T-helper 2 cell treated with Interferon-gamma antibody and Interleukin-4, amounts not matched to agents 100 ng/mL and 5 ng/mL, for 36 hours (primary cell): ENCODE measurements at regions not wholly inside any gene's neighbourhood (a gene's known extent, or its start where the extent isn't known, plus 50 kb on each side); places are given as distances from the start of the nearest gene placed in this dataset.
"Not testable (repeated sequence)": the region's sequence is repeated elsewhere in the genome, so short reads cannot be mapped to it uniquely, and the experiment has no call there.

Experiments
- intact Hi-C: fragments of 100-400 bp; cut with micrococcal nuclease; formaldehyde crosslinking; loops from one replicate; pipeline ENCODE4 v1.15.1; 2023

GRCh38 chrX:45622042-45622423 is 421.4 kb upstream of the DIPK2B start:
- intact Hi-C loops = no loop called here

- intact Hi-C loops = no loop called here
Observed at GRCh38 chrX:45621376-45622041, 420.8 kb upstream of the DIPK2B start.

DNA sequence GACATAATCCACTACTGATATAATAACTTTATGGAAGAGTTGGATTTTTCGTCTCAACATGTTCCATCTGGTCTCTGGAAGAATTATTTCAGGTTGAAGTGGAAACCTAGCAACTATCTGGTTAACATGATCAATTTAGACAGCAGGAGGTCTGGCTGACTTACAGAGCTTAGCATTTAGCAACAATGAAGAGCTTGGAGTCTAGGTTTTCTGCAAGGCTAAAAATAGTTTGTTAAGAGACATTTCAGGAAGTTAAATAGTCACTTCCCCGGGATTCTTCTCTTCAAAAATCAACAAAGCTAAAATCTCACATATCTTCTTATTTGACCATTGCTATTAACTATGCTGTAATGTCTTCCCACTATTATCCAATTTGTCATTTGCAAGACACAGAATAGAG is 418.6 kb upstream of the DIPK2B start:
- intact Hi-C loops = no loop called here

- intact Hi-C loops = not testable (repeated sequence)
Observed at GRCh38 chrX:45615591-45615990, 414.9 kb upstream of the DIPK2B start.

DNA sequence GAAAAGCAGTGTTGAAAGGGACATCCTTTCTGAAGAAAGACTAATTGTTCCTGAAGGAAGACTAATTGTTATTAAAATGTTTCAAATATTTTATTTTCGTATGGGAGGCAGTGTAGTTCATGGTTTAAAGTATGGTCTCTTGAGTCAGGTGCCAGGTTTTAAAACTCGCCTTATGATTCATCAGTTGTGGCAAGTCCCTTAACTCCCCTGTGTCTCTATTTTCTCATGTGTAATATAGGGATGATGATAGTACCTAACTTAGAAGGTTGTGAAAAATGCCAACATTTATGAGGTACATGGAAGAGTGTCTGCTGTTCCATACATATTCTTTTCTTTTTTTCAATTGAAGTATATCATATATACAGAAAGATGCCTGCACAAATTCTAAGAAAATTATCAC is 414.2 kb upstream of the DIPK2B start:
- intact Hi-C loops = no loop called here

DNA sequence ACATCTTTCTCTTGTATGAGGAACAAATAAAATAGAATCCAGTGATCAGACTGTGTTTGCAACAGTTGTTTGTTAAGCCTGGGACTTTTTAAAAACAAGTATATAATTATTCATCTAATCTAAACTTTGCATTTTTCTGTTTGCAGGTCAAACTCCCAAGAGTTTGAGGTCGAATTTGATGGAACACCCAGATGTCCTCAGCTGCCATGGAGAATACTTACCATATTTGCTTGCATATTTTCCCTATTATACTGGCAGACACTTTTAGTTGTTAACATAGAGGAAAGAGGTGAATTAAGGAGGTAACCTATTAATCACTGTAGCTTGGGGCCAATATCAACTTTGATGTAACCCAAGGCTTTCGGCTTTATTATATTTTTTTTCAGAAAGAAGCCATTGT is 401.5 kb upstream of the DIPK2B start:
- intact Hi-C loops = no loop called here

DNA sequence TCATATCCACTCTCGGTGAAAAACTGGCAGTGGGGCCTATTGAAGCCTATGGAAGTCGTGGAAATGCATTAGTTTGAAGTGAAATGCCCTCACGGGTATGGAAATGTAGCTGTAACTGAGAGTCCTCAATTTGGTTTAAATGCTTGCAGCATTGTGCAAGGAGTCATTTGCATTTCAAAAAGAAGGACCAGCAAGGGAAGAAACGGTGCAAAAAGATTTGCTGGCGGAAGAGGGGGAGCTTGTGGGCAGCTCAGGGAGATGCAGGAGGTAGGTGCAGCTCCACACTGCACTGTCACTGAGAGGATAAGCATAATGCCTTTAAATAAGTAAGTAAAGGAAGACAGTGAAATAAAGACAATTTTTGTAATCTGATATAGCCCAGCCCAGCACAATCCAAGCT is 400.4 kb upstream of the DIPK2B start:
- intact Hi-C loops = no loop called here

DNA sequence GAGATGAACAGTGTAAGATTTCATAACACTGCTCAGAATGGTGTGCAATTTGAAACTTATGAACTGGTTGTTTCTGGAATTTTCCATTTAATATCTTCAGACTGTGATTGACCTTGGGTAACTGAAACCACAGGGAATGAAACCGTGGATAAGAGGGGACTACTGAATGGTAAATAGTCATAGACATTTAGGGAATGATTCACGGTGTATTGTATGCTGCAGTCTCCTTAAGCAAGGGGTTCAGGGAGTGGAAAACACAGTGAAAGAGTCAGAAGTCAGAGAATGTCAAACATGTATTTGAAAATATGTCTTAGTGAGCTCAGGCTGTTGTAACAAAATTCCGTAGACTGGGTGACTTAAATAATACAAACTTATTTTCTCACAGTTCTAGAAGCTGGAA is 398.2 kb upstream of the DIPK2B start:
- intact Hi-C loops = no loop called here

- intact Hi-C loops = no loop called here
Observed at GRCh38 chrX:45596188-45596808, 395.6 kb upstream of the DIPK2B start.

- intact Hi-C loops = no loop called here
Observed at GRCh38 chrX:45592101-45592500, 391.4 kb upstream of the DIPK2B start.

DNA sequence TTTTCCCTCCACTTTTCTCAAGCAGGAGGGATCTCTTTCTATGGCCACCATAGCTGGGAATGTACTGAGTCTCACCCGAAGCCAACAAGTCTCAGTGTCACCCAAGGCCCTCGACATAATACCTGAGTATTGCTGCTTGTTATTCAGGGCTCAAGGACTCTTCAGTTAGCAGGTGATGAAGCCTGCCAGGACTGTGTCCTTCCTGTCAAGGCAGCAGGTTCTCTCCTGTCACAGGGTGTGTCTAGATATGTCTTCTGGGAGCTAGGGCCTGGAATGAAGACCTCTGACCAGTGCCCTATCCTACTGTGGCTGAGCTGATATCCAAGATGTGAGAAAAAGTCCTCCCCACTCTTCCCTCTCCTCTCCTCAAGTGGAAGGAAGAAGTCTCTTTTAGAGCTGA is 391.0 kb upstream of the DIPK2B start:
- intact Hi-C loops = no loop called here

GRCh38 chrX:45584717-45585116 is 384.0 kb upstream of the DIPK2B start:
- intact Hi-C loops = no loop called here

GRCh38 chrX:45577361-45577760 is 376.7 kb upstream of the DIPK2B start:
- intact Hi-C loops = no loop called here

GRCh38 chrX:45571453-45571852 is 370.8 kb upstream of the DIPK2B start:
- intact Hi-C loops = no loop called here

DNA sequence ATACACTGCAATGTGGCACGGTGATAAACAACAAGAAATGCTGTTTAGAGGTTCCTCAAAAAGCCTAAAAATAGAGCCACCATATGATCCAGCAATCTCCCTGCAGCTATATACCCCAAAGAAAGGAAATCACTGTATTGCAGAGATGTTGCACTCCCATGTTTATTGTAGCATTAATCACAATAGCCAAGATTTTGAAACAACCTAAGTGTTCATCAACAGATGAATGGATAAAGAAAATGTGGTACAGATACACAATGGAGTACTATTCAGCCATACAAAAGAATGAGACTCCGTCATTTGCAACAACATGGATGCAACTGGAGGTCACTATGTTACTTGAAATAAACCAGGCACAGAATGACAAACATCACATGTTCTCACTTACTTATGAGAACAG is 365.8 kb upstream of the DIPK2B start:
- intact Hi-C loops = no loop called here

GRCh38 chrX:45557387-45557786 is 356.7 kb upstream of the DIPK2B start:
- intact Hi-C loops = no loop called here

- intact Hi-C loops = no loop called here
Observed at GRCh38 chrX:45554736-45555135, 354.1 kb upstream of the DIPK2B start.

- intact Hi-C loops = no loop called here
Observed at GRCh38 chrX:45553417-45553816, 352.7 kb upstream of the DIPK2B start.

DNA sequence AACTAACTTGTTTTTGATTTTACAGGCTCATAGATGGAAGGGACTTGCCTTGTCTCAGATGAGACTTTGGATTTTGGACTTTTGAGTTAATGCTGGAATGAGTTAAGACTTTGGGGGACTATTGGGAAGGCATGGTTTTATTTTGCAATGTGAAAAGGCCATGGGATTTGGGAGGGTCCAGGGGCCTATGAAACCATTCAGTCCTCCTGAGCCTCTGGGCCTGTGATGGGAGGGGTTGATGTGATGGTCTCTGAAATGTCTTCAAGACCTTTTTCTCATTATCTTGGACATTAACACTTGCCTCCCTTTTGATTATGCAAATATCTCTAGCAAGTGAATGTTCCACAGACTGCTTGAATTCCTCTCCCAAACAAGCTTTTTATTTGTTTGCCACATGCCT is 346.0 kb upstream of the DIPK2B start:
- intact Hi-C loops = not testable (repeated sequence)

- intact Hi-C loops = no loop called here
Observed at GRCh38 chrX:45540181-45540580, 339.5 kb upstream of the DIPK2B start.

DNA sequence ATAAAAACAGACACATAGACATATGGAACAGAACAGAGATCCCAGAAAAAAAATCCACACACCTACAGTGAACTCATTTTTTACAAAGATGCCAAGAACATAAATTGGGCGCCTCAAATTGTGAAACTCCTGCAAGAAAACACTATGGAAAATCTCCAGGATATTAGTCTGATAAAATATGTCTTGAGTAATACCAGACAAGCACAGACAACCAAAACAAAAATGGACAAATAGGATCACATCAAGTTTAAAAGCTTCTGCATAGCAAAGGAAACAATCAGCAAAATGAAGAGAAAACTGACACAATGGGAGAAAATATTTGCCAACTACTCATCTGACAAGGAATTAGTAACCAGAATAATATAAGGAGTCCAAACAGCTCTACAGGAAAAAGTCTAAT is 337.3 kb upstream of the DIPK2B start:
- intact Hi-C loops = no loop called here

DNA sequence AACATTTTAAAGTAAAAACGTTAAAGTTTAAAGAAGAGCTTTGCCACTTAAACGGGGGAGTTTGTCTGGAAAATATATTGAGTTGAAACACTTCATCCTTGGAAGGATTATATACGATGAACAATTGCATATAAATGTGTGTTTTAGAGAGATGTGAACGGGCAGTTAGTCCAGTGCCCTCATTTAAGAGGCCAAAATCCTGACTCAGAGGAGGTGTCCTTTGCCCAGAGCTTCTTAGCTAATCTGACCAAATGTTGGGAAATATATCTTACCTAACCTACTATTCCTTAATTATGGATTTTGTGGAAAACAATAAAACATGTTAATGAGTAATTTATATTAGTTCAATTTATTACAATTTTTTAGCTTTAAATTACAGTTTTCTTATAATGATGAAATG is 327.2 kb upstream of the DIPK2B start:
- intact Hi-C loops = no loop called here

DNA sequence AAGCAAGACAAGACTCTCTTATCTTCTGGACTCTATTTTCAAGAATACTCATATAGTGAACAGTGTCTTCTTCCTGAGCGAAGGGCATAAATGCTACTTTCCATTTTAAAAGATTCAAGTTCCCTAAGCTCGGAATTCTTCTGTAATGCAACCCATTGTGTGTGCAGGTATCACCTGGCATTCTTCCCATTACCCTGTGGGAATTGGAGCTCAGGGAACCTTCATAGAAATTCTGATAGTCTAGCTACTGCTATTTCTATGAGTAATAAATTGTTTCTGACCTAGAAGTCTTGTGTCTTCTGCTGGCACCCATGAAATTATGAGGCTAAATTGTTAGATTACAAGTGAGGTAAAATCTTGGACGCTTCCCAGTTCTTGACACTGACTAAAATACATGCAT is 324.1 kb upstream of the DIPK2B start:
- intact Hi-C loops = no loop called here

DNA sequence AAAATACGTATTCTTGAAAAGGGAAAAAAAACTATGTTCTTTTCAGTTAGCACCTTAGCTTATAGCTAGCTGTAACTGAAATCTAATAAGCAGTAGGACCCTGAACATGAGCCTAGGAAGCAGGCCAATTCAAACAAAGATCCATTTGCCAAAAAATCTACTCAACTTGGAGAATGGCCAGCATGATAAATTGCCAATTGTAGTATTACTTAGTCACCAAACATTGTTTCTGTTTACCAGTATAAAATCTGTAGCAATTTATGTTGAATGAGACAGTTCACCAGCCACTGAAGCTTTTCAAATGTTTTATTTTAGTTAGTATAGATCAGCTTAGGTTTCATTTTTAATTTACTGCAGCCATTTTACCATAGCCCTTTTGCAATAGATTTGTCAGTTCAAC is 323.6 kb upstream of the DIPK2B start:
- intact Hi-C loops = no loop called here
